ENCODE measurements at regions not wholly inside any gene's neighbourhood (a gene's known extent, or its start where the extent isn't known, plus 50 kb on each side); places are given as distances from the start of the nearest gene placed in this dataset.
A peak's percentile ranks its signal among the peaks of the same experiment; 100 is the strongest.

DNA sequence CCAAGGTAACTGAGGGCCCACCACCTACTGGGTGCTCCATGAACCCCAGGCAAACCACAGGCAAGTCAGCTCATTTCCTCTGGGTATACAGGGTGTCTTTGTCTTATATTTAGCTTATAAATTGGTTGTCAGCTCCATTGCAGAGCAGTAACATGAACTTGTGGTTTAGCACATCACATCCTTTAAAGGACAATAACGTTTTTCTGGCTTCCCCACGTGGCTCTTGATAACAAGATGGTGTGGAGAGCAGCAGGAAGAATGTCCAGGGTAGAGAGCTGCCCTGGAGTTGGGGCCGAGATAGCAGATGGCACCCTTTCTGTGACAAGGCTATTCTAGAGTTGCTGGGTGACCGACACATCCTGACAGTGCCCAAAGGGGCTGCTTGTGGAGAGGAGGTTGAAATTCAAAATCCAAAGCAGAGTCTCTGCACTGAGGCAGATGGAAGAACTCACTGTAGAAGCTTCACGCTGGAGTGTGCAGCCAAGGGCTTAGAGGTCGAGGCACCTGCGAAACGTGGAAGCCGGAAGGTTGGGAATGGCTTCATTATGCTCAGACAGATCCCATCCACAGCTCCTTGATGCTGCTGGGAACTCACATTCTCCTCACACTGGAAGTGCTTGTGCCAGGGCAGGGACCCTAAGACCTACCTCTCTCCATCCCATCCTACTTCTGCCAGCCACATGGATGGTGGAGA, 133.0 kb upstream of the FRY start:
- no peak for DNase-seq

DNA sequence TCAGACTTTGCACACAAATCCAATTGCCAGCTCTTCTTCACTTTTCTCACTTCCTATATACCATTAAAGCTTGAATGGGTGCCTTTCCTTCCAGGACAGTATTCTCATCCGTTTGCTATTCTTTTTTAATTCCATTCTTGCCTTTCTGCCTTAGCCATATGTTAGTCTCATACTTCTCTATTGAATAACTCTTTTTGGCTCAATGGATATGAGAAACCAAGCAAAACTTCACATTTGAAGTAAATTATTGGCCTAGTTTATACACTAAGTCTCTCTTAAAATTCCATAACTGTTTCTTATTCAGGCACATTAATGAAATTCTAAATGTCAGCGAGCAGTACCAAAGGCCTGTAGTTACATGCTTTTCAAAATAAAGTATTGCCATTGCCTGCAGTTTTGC, 129.6 kb upstream of the FRY start:
- no peak for DNase-seq

DNA sequence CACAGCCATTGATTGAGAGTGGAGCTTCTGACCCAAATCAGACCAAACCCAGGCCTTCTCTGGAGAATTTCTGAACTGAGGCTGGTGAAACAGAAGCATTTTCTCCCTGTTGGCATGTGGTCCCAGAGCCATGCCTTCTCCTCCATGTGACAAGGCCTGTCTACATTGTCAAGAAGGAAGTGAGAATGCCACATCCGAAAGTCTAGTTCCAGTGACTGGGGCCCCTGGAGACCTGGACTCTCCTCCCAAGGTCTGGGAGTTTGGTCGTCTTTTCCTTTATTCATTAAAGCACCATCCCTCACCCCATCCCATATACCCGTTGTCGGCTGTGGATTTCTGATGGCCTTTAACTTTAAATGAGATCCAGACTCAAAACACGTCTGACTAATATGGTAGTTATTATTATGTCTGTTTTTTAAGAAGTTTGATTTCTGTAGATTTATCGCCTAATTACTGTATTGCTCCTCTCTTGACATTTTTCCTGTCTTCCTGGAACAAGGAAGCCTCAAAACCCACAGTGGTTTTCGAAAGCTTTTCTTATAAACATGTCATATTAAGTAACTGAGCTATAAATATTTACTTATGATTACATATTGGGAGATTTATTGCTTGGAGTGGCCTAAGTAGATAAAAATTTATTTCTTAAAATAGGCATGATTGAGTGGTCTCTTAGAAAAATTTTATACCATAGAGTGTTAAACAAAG, 128.3 kb upstream of the FRY start:
- DNase-seq = no peak

DNA sequence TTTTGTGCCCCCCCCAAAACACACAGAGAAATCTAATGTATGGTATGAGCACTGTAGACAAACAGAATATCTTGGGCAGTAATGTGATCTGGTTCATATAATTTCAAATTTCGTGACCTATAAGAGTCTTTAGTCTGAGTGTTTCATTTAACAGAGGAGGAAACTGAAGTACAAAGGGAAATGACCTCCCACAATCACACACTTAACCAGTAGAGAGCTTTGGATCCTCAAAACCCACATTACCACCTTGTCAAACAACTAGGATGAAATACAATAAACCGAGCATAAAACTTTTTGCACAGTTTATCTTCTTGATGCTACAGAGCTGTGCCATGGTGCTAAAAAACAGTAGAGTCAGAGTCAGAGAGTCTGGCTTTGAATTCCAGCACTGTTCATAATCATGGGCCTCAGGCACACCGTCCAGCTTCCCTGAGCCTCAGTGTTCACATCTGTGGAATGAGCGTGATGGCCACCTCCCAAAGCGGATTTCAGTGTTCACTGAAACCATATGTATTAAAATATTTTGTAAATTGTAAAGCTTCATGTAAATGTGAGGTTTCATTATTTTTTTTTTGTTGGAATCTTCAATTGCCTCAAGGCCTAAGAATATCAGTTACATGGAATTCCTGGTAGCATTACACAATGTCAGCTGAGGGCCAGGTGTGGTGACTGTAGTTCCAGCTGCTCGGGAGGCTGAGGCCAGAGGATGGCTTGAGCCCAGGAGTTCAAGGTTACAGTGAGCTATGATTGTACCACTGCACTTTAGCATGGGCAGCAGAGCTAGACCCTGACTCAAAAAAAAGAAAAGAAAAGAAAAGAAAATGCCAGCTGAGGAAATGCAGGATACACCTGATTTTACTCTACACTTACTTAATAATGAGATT, 126.4 kb upstream of the FRY start:
- DNase-seq = no peak

DNA sequence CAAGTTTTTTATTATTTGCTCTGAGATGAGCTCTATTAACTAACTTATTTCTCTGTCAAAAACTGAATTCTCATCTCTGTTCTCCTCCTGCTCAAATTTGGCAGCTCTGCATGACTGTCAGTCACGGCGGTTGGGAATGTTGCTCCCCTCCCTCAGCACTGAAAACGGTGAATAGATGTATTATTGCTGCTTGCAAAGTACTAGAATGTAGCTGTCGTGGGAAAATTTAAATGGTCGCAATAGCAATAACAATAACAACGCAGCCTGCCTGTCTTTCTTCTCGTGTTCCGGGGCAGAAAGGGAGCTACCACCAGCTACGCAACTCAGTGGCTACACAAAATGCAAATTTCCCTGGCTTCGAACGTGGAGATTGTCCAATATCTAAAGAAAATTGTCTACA, 125.6 kb upstream of the FRY start:
- DNase-seq = no peak

DNA sequence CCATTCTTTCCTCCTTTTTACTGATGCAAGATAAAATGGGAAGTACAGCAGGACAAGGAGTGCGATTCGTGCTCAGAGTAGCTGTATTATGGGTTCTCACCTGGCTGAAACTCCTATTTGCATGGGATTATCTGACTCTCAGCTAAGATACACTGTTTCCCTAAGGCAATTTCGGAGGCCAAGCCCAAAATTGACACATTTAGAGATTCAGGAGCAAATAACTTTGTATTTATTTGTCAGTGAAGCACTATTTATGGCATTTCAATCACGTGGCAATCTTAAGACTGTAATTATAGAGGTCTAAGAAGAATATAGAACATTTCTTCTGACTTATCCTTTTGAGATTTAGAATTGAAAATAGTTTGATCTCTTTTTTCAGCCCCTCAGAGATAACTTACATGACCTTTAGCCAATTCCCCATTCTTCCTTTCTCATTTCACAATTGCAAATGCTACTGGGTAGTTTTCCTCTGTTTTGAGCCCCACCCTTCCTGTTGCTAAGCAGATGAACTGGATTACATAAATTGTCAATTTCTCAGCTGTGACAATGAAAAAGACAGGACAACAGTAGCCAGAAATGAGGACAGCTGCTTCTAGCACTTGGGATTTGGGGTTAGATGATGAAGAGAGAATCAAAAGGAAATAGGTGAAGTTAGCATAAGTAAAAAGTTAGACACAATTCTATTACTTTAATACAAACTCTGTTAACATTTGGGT, 122.7 kb upstream of the FRY start:
- DNase-seq = no peak

DNA sequence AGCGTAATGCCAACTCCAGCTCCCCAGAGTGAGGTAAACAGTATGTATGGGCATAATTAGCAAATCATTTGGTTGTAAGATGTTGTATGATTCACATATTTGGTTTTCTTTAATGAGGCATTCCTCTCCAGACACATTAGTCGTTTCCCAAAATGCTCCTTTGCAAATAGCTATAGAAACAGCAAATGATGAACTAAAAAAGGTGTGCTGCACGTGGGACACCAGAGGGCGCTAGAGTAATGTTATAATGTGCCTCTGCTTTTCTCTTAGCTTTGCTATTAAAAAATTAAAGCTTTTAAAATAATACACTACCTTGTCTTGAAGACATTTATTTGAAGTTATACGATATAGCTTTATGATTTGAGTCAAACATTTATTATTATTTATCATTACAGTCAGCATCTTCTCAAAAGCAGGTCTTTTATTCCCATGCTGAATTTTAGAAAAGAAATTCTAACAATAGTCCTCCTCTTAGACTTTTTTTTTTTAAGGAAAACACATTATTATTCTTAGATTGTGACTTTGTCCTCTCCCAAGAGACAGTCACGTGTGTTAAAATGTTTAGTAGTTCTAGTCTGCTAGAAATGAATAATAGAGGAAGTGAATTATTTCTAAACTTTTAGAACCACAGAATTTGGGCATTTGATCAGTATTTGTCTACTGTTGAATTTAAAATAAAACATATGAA, 121.6 kb upstream of the FRY start:
- DNase-seq = peak in 1 of 2 experiments; percentile 62

DNA sequence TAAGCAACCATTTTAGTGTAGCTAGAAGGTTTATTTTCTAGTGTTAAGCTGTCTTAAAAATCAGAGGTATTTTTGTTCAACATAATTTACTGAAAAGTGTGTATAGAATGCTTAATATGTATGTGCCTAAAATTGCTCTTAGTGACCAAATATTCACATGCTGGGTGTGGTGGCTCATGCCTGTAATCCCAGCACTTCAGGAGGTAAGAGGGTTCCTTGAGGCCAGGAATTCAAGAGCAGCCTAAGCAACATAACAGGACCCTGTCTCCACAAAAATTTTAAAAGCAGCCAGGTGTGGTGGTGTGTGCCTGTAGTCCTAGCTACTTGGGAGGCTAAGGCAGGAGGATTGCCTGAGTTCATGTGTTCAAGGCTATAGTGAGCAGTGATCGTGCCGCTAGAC, 120.9 kb upstream of the FRY start:
- no peak for DNase-seq

DNA sequence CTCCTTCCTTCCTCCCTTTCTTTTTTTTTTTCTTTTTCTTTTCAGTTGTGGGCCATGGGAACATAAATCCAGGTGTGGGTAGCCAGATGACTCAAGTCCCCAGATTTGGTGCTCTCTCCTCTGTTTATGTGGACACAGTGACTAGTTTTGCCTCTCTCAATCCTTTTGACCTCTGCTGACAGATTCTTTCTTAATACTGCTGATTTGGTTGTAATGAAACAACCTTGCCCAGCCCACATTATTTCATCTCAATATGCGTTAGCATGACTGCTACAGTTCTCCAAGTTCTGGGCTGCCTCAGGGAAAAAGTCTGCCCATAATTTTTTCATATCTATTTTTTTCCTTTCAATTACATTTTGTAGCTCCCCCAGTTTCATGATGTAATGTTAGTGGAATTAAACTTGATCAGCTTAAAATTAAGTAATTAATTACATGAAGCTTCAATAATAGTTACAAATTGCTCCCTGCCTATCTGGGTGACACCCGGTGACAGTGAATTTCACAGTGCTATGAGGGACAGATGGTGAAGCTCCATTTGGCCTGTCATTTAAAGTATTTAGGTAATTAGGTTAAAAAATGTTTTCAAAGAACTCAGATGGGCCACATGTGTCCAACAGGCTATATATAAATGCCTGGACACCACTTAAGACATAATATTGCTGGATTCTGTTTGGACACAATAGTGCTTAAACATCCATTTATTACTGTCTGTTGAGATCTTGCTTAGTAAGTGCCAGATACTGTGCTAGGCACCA, 118.8 kb upstream of the FRY start:
- DNase-seq = no peak

DNA sequence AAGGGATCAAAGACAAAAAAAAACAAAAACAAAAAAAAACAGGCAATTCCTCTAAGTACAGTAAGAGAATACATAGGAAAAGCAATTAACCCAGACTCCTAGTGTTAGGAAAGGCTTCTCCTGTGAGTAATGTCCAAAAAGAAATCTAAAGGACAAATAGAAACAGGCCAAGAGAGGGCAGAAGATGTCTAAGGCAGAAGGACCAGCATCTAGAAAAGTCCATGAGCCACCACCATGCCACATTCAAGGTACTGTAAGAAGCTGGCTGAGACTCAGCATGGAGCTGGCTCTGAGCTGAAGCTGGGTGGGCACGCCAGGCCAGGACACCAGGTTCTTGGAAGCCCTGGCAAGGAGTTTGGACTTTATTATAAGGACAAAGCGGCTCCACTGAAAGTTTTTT, 118.1 kb upstream of the FRY start:
- DNase-seq = no peak

DNA sequence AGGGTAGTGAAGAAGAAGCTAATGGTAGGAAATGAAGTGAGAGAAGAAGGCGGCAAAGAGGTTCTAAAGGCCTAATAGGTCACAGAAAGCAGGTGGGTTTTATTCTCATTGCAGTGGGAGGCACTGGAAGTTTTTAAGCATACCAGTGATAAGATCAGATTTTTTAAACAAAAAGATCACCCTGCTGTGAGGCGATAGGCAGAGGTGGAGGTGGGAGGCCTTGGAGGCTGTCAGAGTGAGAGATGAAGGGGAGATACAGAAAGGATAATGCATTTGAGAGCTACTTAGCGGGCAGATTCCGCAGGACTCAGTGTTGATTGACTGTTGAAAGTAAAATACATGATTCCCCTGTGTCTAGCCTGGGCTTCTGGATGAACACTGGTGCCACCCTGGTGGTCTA, 116.7 kb upstream of the FRY start:
- DNase-seq = no peak

DNA sequence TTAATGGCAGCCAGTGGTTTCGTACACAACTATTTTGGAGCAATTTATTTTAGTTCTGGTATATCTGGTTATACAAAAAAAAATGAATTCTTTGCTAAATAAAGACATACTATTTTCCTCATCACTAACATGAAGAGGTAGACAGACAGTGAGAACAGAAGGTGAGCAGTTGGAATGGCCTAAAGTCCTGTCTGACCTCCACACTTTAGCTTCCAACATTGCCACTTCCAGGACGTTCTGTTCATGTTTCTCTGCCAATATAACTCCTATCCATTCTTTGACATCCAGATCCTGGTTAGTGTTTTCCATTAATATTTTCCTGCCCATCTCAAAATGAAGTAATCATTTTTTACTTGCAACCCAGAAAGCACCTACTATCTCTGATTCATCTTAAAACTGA, 112.9 kb upstream of the FRY start:
- no peak for DNase-seq

DNA sequence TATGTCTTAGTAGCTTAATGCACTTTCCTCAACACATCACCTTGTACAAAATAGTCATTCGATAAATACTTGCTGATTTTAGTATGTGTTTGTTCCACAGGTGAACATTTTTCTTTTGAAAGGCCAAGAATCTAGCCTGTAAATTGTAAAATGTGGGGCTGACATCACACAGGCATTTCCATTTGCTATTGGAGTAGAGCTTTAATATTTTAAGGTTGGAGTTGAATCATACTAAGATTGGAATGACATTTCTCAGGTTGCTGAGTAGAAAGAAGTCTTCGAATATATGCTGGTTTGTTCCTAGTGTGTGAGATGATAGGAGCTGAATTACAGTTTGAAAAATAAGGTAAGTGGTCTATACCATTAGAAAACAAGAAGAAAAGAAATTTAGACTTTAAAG, 112.3 kb upstream of the FRY start:
- no peak for DNase-seq

DNA sequence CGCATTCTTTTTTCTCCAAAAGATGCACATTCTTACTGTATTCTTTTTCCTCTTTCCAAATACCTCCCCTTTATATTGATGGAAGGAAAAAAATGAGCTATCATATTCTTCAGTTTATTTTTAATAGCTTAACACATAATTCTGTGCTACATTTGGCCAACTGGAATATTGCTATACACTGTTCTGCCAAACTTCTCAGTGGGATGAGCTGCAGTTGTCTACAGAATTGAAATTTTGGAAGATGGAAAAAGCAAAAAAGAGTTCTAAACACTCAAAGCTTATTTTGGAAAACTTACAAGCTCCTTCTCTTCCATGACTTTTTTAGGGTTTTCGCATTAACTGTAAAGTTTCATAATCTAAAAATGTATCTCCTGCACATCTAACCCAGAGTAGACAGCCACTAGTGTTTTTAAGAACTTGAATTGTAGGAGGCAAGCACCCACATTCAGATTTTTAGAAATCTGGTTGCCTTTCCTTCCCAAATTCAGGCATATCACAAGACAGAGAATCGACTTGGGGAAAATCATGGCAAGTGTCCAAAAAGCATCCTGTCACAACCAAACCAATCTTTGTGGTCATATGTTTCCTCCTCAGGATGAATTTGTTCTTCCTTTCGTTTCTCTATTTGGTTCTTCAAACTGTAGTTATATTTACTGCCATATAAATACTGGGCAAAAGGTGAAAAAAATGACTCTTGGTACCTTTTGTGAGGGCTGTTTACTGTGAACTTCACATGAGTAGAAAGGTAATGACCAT, 111.4 kb upstream of the FRY start:
- DNase-seq = no peak

DNA sequence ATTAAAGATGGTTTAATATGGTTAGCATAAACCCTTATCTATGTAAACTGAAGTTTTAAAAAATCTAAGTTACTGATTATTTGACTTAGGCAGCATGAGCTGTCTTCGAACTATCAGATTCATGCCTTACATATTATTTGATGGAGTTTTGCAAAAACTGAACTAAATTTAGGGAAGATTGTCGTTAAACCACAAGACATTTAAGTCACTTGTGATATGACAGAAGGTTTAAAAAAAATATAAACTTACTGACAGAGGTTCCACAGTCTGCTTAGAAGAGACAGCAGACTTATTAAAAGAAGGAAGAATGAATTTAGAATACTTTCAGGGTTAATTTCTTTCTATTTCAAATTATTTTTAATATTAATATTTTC, 110.9 kb upstream of the FRY start:
- no peak for DNase-seq

DNA sequence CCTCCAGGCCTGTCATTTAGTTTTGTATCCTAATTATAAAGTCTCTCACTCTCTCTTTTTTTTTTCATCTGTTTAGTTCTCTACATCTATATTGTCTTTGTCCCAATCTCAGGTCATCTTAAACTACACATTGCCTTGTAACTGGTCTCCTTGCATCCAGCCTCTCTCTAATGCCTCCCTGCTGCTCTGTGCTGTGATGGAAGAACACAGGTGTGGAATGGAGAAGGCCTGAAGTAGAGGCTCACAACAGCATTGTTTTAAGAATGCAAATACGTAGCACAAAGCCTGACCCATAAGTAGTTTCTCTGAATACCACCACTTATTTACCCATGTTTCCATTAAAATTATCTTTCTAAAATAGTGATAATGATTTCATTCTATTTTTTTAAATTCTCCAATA, 108.8 kb upstream of the FRY start:
- DNase-seq = no peak

DNA sequence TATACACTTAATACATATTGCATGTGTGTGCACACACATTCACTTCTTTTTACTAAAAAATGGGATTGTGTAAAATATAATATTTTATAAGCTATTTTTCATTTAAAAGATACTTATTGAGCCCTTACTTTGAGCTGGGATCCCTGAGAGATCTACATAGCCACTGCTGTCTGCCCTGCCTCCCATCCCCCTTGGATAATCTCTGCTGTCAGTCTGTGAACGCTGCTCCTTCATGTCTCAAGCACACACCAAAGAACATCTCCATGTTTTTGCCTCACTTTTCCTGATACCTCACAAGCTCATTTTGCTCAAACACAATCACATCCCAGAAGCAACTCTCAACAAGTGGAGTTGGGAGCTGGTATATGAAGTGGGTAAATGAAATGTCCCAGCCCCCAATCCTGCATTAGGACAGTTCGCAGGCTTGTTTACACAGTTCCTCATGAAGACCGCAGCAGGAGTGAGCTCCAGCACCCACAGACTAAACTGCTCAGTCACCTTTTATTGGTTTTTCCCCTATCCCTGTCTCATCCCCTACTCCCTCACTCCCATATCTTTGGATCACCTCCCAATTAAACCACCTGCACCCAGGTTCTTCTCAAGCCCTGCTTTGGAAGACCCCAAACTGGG, 108.3 kb upstream of the FRY start:
- DNase-seq = no peak

DNA sequence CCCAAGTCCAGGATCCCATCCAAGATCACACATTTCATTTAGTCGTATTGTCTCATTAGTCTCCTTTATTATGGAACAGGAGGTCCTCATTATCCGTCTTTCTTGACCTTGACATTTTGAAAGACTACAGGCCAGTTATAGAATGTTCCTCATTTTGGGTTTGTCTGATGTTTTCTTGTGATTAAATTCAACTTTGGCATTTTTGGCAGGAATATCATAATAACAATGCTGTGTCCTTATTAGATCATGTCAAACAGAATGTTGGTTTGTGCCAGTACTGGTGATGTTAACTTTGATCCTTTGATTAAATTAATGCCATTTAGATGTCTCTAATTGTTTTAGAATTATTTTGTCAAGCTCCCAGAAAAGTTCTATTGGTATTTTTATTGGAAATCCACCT, 106.5 kb upstream of the FRY start:
- no peak for DNase-seq

DNA sequence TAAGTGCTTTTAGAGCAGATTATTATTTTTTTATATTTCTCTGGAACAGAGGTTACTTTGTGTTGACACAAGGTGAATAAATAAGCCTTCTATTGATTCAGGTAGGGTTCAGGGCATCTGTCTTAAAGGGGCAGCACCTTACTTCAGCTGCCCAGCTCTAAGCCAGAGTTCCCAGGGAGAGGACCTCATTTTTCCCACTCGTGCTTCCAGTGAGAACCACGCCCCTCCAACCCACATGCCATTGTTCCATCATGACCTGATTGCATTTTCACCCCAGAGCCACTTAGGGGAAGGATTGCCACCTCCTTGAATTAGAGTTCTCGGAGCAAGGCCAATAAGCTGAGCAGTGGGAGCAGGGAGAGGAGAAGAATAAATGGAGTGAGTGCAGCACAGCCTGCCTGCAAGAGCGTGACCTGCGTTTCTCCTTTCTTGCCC, 104.3 kb upstream of the FRY start:
- no peak for DNase-seq

DNA sequence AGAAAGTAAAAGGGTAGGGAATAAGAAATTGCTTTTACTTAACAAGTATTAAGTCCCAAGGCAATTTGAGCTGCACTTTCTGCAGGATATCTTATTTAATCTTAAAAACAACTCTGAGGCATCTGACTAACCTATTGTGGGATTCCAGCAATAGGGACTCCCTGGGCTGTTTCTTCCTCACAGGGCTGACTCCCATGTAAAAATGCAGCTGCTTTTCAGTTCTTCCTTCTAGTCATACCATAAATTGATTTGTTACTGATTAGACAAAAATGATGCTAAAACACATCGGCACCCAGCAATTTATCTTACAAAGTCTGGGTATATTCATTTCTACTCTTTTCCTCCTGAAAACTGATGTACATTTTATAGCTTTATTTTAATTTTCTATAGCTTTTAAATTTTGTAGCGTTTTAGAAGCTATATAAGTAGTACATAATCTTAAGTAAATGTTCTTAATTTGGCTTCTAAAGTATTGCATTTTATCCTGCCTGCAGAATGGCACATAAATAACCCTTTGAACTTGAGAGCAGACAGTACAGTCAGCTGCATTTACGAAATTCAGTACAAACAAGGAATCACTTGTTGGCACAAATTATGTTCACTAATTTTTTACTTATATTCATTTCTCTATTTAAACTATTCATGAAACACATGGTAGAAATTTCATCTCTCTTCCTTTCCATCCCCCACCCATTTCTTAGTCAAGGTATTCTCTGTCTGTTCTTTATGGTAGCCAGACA, 102.4 kb upstream of the FRY start:
- no peak for DNase-seq

All from cerebellar nuclear complex (tissue), 1 donor.